ENCODE measurements at regions not wholly inside any gene's neighbourhood (a gene's known extent, or its start where the extent isn't known, plus 50 kb on each side); places are given as distances from the start of the nearest gene placed in this dataset.

DNA sequence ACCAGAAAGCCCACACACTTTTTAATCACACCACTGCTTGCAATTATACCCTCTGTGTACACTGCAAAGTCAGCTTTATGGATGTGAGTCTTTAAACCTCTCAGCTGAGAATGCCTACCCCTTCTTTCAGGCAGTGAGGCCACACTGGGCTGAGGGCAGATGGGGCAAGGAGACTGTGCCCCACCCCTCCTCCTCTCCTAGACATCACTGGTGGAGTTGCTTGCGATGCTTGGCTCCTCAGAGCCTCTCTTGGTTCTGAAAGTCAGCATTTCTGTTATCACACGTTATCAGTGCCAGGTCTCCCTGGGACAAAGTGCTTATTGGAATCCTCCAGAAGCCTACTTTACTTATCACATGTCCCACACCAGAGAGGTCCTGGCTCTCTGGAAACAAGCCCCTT lies 128.2 kb downstream of the ZNF621 start:
- no peak overlapping the region for H3K27ac ChIP-seq (ENCODE audit: low read depth, low read length)
- H2BK5ac ChIP-seq (ENCODE audit: low read depth, low read length): no peak overlapping the region
- no peak overlapping the region for H3K23ac ChIP-seq (ENCODE audit: insufficient read length)
- H2BK12ac ChIP-seq (ENCODE audit: low read depth, low read length): no peak overlapping the region
- H3K36me3 ChIP-seq (ENCODE audit: control insufficient read depth in 2 of 4, insufficient read depth in 4 of 4, low read length in 3 of 4): no peaks in the 10 kb centered on the region
- no peaks in the 10 kb centered on the region for H3K9me3 ChIP-seq (ENCODE audit: insufficient read depth in 2 of 2, low read depth in 1 of 2, low read length in 1 of 2)
- H3K4me1 ChIP-seq (replicated peaks in 1 of 4; ENCODE audit: control insufficient read depth in 3 of 4, insufficient read depth in 4 of 4, low read length in 3 of 4): no peaks in the 10 kb centered on the region
- no peak overlapping the region for H3K9ac ChIP-seq (replicated peaks in 1 of 4; ENCODE audit: extremely low read depth in 1 of 4, low read depth in 3 of 4, low read length in 3 of 4)
- H2BK15ac ChIP-seq (ENCODE audit: low read length): no peak overlapping the region
- H3K4ac ChIP-seq (replicated peaks; ENCODE audit: insufficient read length, low read depth, low read length): no peak overlapping the region
- no peaks in the 10 kb centered on the region for H3K27me3 ChIP-seq (replicated peaks in 1 of 4; ENCODE audit: control insufficient read depth in 3 of 4, extremely low read depth in 1 of 4, insufficient read depth in 3 of 4, low read length in 3 of 4)
- no peak for TF ChIP-seq SUZ12 (IDR thresholded peaks at IDR 0.05; ENCODE audit: low read length)
- no peak for TF ChIP-seq CBX8 (IDR thresholded peaks at IDR 0.05; ENCODE audit: borderline replicate concordance, low read depth, low read length)
- TF ChIP-seq HDAC6 (IDR thresholded peaks at IDR 0.05; ENCODE audit: low read depth, low read length): no peak
- TF ChIP-seq POLR2A (IDR thresholded peaks at IDR 0.05; ENCODE audit: control extremely low read depth in 1 of 2, low read depth in 2 of 2, low read length in 2 of 2): no peak
- no peak for TF ChIP-seq NRF1 (IDR thresholded peaks at IDR 0.05; ENCODE audit: low read depth, low read length)
- H4K91ac ChIP-seq (replicated peaks; ENCODE audit: insufficient read length, low read length): no peak overlapping the region
- no peak overlapping the region for H2BK20ac ChIP-seq (ENCODE audit: low read length)
- no peak for DNase-seq (ENCODE audit: low read depth in 1 of 2, low spot score in 2 of 2)
- H2BK120ac ChIP-seq (replicated peaks; ENCODE audit: low read depth, low read length): no peak overlapping the region
- no peak overlapping the region for H2AFZ ChIP-seq (ENCODE audit: low read length)
- no peak overlapping the region for H4K5ac ChIP-seq (ENCODE audit: insufficient read length, low read depth, low read length)
- CTCF ChIA-PET (ENCODE audit: partially characterized antibody): no interaction called here
- POLR2A ChIA-PET (ENCODE audit: partially characterized antibody): no interaction called here
- H3K79me1 ChIP-seq (ENCODE audit: low read depth, low read length): no peaks in the 10 kb centered on the region
- no peak overlapping the region for H3K18ac ChIP-seq (ENCODE audit: extremely low read depth, low read length)
- 92% methylated on average over 2 of the region's 2 CpGs; no CpG with 5 or more reads in 1 of the 2 experiments for WGBS, 2 experiments (ENCODE audit: extremely low coverage in 1 of 2, insufficient coverage in 1 of 2, insufficient read length in 1 of 2, insufficient replicate concordance in 2 of 2, low coverage in 1 of 2, low lambda C conversion rate in 2 of 2, missing lambda C conversion rate in 1 of 2)
- no peaks in the 10 kb centered on the region for H3K23me2 ChIP-seq (ENCODE audit: low read depth, low read length)
- no peaks in the 10 kb centered on the region for H3K79me2 ChIP-seq (ENCODE audit: control insufficient read depth in 1 of 2, insufficient read depth in 2 of 2, low read length in 2 of 2)
- no peak overlapping the region for H3K56ac ChIP-seq (replicated peaks; ENCODE audit: insufficient read length, low read depth, low read length)
- no peak for FAIRE-seq
- no peak overlapping the region for H3K14ac ChIP-seq (ENCODE audit: insufficient read length)
- H4K20me1 ChIP-seq (replicated peaks in 1 of 2; ENCODE audit: control insufficient read depth in 1 of 2, insufficient read depth in 2 of 2, low read length in 2 of 2): no peaks in the 10 kb centered on the region
- no peak overlapping the region for H3K4me3 ChIP-seq (ENCODE audit: extremely low read depth in 1 of 4, insufficient read depth in 2 of 4, low read depth in 3 of 4, low read length in 4 of 4)
- no peak overlapping the region for H2AK5ac ChIP-seq (ENCODE audit: low read depth, low read length)
- H4K8ac ChIP-seq (ENCODE audit: extremely low read depth, insufficient read depth, low read length): no peak overlapping the region
- H3K4me2 ChIP-seq (ENCODE audit: insufficient read depth in 1 of 2, low read depth in 2 of 2, low read length in 2 of 2): no peak overlapping the region
